ENCODE measurements at regions not wholly inside any gene's neighbourhood (a gene's known extent, or its start where the extent isn't known, plus 50 kb on each side); places are given as distances from the start of the nearest gene placed in this dataset.

DNA sequence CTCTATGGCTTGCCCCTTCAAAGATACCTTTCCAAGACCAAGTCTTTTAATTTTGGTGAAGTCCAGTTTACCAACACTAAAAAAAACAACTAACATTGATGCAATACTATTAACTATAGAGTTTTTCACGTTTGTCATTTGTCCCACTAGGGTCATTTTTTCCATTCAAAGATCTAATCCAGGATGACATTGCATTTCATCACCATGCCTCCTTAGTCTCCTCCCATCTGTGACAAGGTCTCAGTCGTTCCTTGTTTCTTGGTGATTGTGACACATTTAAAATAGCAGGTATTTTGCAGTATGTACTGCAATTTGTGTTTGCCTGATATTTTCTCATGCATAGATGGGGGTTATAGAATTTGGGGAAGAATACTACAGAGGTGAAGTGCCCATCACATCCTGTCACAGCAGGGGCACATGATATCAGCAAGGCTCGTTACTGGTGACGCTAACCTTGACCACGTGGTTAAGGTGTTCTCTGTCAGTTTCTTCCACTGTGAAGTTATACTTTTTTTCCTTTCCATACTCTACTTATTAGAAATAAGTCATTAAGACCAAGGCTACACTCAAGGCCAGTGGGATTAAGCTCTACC is 799.2 kb upstream of the RAB6C start:
- H3K4me3 ChIP-seq (ENCODE audit: low read depth, low read length) = no peak overlapping the region
- no peak for DNase-seq (ENCODE audit: low read depth, low spot score)
- TF ChIP-seq, protein P1, sequence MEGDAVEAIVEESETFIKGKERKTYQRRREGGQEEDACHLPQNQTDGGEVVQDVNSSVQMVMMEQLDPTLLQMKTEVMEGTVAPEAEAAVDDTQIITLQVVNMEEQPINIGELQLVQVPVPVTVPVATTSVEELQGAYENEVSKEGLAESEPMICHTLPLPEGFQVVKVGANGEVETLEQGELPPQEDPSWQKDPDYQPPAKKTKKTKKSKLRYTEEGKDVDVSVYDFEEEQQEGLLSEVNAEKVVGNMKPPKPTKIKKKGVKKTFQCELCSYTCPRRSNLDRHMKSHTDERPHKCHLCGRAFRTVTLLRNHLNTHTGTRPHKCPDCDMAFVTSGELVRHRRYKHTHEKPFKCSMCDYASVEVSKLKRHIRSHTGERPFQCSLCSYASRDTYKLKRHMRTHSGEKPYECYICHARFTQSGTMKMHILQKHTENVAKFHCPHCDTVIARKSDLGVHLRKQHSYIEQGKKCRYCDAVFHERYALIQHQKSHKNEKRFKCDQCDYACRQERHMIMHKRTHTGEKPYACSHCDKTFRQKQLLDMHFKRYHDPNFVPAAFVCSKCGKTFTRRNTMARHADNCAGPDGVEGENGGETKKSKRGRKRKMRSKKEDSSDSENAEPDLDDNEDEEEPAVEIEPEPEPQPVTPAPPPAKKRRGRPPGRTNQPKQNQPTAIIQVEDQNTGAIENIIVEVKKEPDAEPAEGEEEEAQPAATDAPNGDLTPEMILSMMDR (IDR thresholded peaks at IDR 0.05; ENCODE audit: low read depth, low read length) = no peak
- in situ Hi-C loops (cut with HindIII; ENCODE audit: low sequenced_read_pairs) = no loop called here

DNA sequence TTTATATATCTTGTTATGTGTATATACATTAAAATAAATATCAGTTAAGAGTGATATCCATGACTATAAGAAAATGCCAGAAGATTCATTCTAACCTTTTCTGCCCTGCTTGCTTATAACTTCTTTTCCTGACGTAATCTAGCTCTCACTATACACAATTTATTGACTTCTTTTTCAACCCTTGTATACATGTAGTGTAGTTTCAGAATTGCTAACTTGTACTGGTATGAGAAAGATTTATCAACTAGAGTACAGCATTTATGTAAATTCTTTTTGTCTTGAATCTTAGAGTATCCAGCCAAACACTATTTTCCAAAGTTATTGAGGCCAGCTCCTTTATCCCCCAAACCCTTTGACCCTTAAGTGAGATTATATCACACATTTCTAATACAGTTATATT is 798.0 kb upstream of the RAB6C start:
- TF ChIP-seq, protein P1 (IDR thresholded peaks at IDR 0.05; ENCODE audit: low read depth, low read length) = no peak
- no peak overlapping the region for H3K4me3 ChIP-seq (ENCODE audit: low read depth, low read length)
- in situ Hi-C loops (cut with HindIII; ENCODE audit: low sequenced_read_pairs) = no loop called here
- no peak for DNase-seq (ENCODE audit: low read depth, low spot score)

DNA sequence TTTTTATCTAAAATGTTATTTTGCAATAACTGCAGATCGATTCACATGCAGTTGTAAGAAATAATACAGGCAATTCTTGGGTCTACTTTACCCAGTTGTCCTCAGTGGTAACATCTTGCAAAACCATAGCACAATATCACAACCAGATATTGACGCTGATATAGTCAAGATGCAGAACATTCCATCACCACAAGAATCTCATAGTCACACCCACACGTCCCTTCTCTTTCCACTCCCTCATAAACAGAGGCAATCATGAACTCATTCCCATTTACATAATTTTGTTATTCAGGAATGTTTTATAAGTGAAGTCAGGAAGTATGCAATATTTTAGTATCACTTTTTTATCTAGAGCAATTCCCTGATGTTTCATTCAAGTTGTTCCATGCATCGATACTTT is 797.5 kb upstream of the RAB6C start:
- in situ Hi-C loops (cut with HindIII; ENCODE audit: low sequenced_read_pairs) = no loop called here
- no peak overlapping the region for H3K4me3 ChIP-seq (ENCODE audit: low read depth, low read length)
- TF ChIP-seq, protein P1 (IDR thresholded peaks at IDR 0.05; ENCODE audit: low read depth, low read length) = no peak
- DNase-seq (ENCODE audit: low read depth, low spot score) = no peak

DNA sequence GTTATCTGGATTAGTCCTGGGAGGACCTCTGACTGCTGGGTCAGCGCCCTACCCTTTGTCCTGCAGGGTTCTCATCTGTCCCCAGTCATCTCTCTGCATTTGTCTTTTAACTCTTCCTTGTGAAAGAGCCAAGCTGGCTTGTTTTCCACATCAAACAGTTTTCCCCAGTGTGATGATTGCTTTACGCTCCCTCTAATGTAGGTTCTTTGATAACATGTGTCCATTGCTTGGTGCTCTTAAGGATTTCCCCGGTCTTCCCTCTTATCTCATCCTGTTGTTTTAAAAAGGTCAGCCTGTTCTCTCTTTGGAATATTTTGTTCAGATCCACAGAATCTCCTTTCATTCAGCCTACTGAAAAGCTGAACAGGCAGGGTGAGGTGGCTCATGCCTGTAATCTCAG is 792.1 kb upstream of the RAB6C start:
- TF ChIP-seq, protein P1 (IDR thresholded peaks at IDR 0.05; ENCODE audit: low read depth, low read length) = no peak
- in situ Hi-C loops (cut with HindIII; ENCODE audit: low sequenced_read_pairs) = no loop called here
- no peak for DNase-seq (ENCODE audit: low read depth, low spot score)
- H3K4me3 ChIP-seq (ENCODE audit: low read depth, low read length) = no peak overlapping the region

DNA sequence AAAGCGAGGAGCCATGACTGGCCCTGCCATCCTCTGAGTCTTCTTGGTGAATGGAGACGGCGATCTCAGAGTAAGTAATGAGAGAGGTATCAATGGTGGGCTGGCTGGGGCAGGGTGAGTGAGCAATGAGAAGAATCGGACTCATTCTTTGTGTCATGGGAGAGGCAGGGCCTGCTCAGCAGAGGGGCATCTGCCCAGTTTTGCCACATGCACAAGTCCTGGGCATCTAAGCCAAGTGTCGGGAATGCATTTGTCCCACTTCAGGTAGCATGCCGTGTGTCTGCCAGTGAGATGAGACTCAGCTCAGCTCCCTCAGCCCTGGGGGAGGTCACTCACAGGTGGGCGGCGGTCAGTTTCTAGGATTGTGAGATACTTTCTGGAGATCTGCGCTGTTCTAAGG is 791.0 kb upstream of the RAB6C start:
- in situ Hi-C loops (cut with HindIII; ENCODE audit: low sequenced_read_pairs) = no loop called here
- DNase-seq (ENCODE audit: low read depth, low spot score) = no peak

DNA sequence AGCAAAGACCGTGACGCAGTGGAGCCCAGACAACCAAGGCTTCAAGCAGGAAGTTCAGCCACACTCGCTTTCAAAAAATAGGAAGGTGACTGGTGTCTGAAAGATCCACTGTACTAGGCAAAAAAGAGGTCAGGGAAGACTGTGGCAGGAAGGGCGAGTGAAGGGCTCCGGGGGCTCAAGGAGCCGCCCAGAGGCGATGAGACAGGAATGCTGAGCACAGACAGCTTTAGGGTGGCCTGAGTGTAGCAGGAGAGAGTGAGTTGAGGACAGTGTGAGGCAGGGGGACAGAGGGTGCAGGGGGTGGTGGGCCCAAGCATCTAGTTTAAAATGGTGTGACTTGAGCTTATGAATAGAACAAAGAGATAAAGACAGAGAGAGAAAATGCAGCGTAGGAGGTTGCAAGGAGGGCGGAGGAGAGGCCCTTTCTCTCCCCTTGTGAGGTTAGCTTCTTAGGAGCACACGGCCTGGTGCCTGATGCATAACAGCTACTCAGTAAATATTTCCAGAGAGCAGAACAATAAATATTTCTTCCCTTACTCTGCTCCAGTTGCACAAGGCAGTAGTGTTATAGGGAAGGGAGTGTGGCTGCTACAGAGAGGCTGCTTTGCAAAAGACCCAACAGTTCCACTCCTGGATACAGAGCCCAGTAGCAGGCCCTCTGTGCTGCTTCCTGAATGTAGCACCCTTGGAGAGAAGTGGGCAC is 789.7 kb upstream of the RAB6C start:
- no peak for DNase-seq (ENCODE audit: low read depth, low spot score)
- no peak overlapping the region for H3K4me3 ChIP-seq (ENCODE audit: low read depth, low read length)
- in situ Hi-C loops (cut with HindIII; ENCODE audit: low sequenced_read_pairs) = no loop called here
- TF ChIP-seq, protein P1 (IDR thresholded peaks at IDR 0.05; ENCODE audit: low read depth, low read length) = no peak

More for the DNA sequence above, 791.0 kb upstream of the RAB6C start:
- TF ChIP-seq, protein P1 (IDR thresholded peaks at IDR 0.05; ENCODE audit: low read depth, low read length) = no peak
- H3K4me3 ChIP-seq (ENCODE audit: low read depth, low read length) = no peak overlapping the region
